CD14-positive monocyte (primary cell): ENCODE measurements at regions not wholly inside any gene's neighbourhood (a gene's known extent, or its start where the extent isn't known, plus 50 kb on each side); places are given as distances from the start of the nearest gene placed in this dataset.

Source experiments
- DNase-seq, 3 donors: peaks; one replicate each; pipeline ENCODE4 v3.0.0-alpha.2; 2011 to 2022
- H2AFZ ChIP-seq: 2 replicates; pipeline ENCODE4 v1.6.0; 2012; ENCODE audit warnings: mild to moderate bottlenecking, low read depth, low read length, inconsistent platforms; ENCODE audit not compliant: insufficient read depth, poor library complexity, severe bottlenecking
- H3K27ac ChIP-seq, 2 donors: 1 replicate in 1 of 2; 2 replicates in 1 of 2; pipeline ENCODE4 v1.5.1; 2012 to 2013; ENCODE audit warnings: low read length in 2 of 2, control low read depth in 1 of 2, inconsistent platforms in 1 of 2, low read depth in 1 of 2, mild to moderate bottlenecking in 1 of 2
- H3K27me3 ChIP-seq, 2 donors: one replicate each; pipeline versions ENCODE4 v1.6.0 to v1.6.1; 2011 to 2013; ENCODE audit warnings: low read length in 2 of 2; ENCODE audit not compliant: control insufficient read depth in 2 of 2, insufficient read depth in 2 of 2
- H3K36me3 ChIP-seq, 2 donors: replicated peaks in 1 of 2; 1 replicate in 1 of 2; 2 replicates in 1 of 2; pipeline versions ENCODE4 v1.5.1 to v1.6.1; 2012 to 2013; ENCODE audit warnings: low read length in 2 of 2, control low read depth in 1 of 2, inconsistent platforms in 1 of 2, mild to moderate bottlenecking in 1 of 2; ENCODE audit not compliant: insufficient read depth in 2 of 2, control insufficient read depth in 1 of 2
- H3K4me1 ChIP-seq, 2 donors: 1 replicate in 1 of 2; 2 replicates in 1 of 2; pipeline versions ENCODE4 v1.5.1 to v1.6.1; 2012 to 2013; ENCODE audit warnings: low read length in 2 of 2, control low read depth in 1 of 2, inconsistent platforms in 1 of 2, mild to moderate bottlenecking in 1 of 2, moderate library complexity in 1 of 2; ENCODE audit not compliant: insufficient read depth in 2 of 2, control insufficient read depth in 1 of 2
- H3K4me2 ChIP-seq: replicated peaks from 2 replicates; pipeline ENCODE3; 2012; ENCODE audit warnings: low read length, moderate library complexity, mild to moderate bottlenecking; ENCODE audit not compliant: poor library complexity, severe bottlenecking; ENCODE audit errors: extremely low read depth
- H3K4me3 ChIP-seq, 3 experiments: fragments of 200-600 bp in 1 of 3; sonication (generic) in 1 of 3; replicated peaks in 1 of 3; 1 replicate in 2 of 3; 2 replicates in 1 of 3; pipeline ENCODE4 v1.5.1; 2011 to 2013; ENCODE audit warnings: low read length in 3 of 3, mild to moderate bottlenecking in 3 of 3, control low read depth in 2 of 3, low read depth in 2 of 3, inconsistent platforms in 1 of 3, moderate library complexity in 1 of 3
- H3K79me2 ChIP-seq: 2 replicates; pipeline ENCODE4 v1.6.0; 2012; ENCODE audit warnings: mild to moderate bottlenecking, control low read depth, inconsistent platforms, low read length, moderate library complexity; ENCODE audit not compliant: insufficient read depth
- H3K9ac ChIP-seq: 2 replicates; pipeline ENCODE4 v1.6.0; 2017; ENCODE audit warnings: low read length, mild to moderate bottlenecking; ENCODE audit not compliant: insufficient read depth, poor library complexity, severe bottlenecking
- H3K9me3 ChIP-seq, 2 donors: replicated peaks in 1 of 2; 1 replicate in 1 of 2; 2 replicates in 1 of 2; pipeline versions ENCODE4 v1.5.1 to v1.6.1; 2012 to 2013; ENCODE audit warnings: low read length in 2 of 2, control low read depth in 1 of 2; ENCODE audit not compliant: control insufficient read depth in 1 of 2, insufficient read depth in 1 of 2
- H4K20me1 ChIP-seq: 2 replicates; pipeline ENCODE4 v1.6.0; 2012; ENCODE audit warnings: mild to moderate bottlenecking, low read length, control low read depth, moderate library complexity; ENCODE audit not compliant: insufficient read depth
- H3K27ac Mint-ChIP-seq, 7 donors: one replicate each; pipeline ENCODE4 v1.8.0; 2020; ENCODE audit warnings: mild to moderate bottlenecking in 7 of 7, mixed read lengths in 7 of 7, moderate library complexity in 6 of 7, inconsistent platforms in 2 of 7
- H3K27me3 Mint-ChIP-seq, 3 donors: one replicate each; pipeline ENCODE4 v1.8.0; 2021 to 2022; ENCODE audit warnings: low read depth in 3 of 3, mild to moderate bottlenecking in 3 of 3, mixed read lengths in 3 of 3, moderate library complexity in 3 of 3, inconsistent platforms in 1 of 3
- H3K36me3 Mint-ChIP-seq, 2 donors: one replicate each; pipeline ENCODE4 v1.8.0; 2020; ENCODE audit warnings: mixed read lengths in 2 of 2, inconsistent platforms in 1 of 2, mild to moderate bottlenecking in 1 of 2
- H3K4me1 Mint-ChIP-seq: one replicate; pipeline ENCODE4 v1.8.0; 2020; ENCODE audit warnings: mild to moderate bottlenecking, mixed read lengths
- H3K4me3 Mint-ChIP-seq, 2 donors: one replicate each; pipeline ENCODE4 v1.8.0; 2020; ENCODE audit warnings: mild to moderate bottlenecking in 2 of 2, mixed read lengths in 2 of 2, moderate library complexity in 1 of 2
- H3K9me3 Mint-ChIP-seq, 7 donors: one replicate each; pipeline ENCODE4 v1.8.0; 2020 to 2022; ENCODE audit warnings: mixed read lengths in 7 of 7, mild to moderate bottlenecking in 6 of 7, moderate library complexity in 6 of 7, inconsistent platforms in 2 of 7
- CTCF ChIP-seq: fragments of 200-600 bp; IDR thresholded peaks from one replicate; pipeline ENCODE4 v1.8.0; 2022; ENCODE audit warnings: antibody characterized with exemption, mild to moderate bottlenecking
- WGBS: methylation state at CpG from one replicate; pipeline ENCODE4 v1.1.5; 2013; ENCODE audit warnings: missing lambda C conversion rate; ENCODE audit not compliant: insufficient coverage; 5-methylcytosine and 5-hydroxymethylcytosine counted together
- intact Hi-C, 2 donors: fragments of 100-400 bp; cut with micrococcal nuclease; formaldehyde crosslinking; loops; one replicate each; pipeline versions ENCODE4 v1.15.0 to v1.15.1; 2023

- Histone ChIP-seq H3K4me2 (no peak overlapping the region), H3K79me2 (no peaks in the 10 kb centered on the region), H3K27me3 (no peaks in the 10 kb centered on the region), H3K9me3 (no peaks in the 10 kb centered on the region), H3K4me3 (no peak overlapping the region), H3K36me3 (no peaks in the 10 kb centered on the region), H4K20me1 (no peaks in the 10 kb centered on the region), H3K27ac (no peak overlapping the region), H3K9ac (no peak overlapping the region), H2AFZ (no peak overlapping the region), H3K4me1 (no peaks in the 10 kb centered on the region)
- Mint-ChIP-seq H3K4me3 (no peak overlapping the region), H3K9me3 (peaks cover 0 to 2% (median 0%) of the 10 kb centered on the region in 7 donors), H3K27ac (no peak overlapping the region), H3K27me3 (peaks cover 2 to 6% (median 4%) of the 10 kb centered on the region in 3 donors), H3K36me3 (no peaks in the 10 kb centered on the region), H3K4me1 (no peaks in the 10 kb centered on the region)
- no peak for TF ChIP-seq CTCF
- DNase-seq = no peak
- intact Hi-C loops = no loop called here
- 93% methylated on average over 5 of the region's 6 CpGs for WGBS
Measured at GRCh38 chr10:70942125-70942524, 53.8 kb upstream of the PCBD1 start.

- no peaks in the 10 kb centered on the region for H3K9me3 ChIP-seq
- no peak overlapping the region for H3K4me2 ChIP-seq
- Mint-ChIP-seq H3K4me1 (no peaks in the 10 kb centered on the region), H3K9me3 (peaks cover 0 to 2% (median 0%) of the 10 kb centered on the region in 7 donors), H3K36me3 (no peaks in the 10 kb centered on the region), H3K27me3 (peaks cover 2 to 6% (median 4%) of the 10 kb centered on the region in 3 donors), H3K4me3 (no peak overlapping the region), H3K27ac (no peak overlapping the region)
- H3K79me2 ChIP-seq = no peaks in the 10 kb centered on the region
- WGBS = 87% methylated on average over 3 of the region's 3 CpGs
- no peaks in the 10 kb centered on the region for H4K20me1 ChIP-seq
- no peak for TF ChIP-seq CTCF
- H3K9ac ChIP-seq = no peak overlapping the region
- H3K27me3 ChIP-seq = no peaks in the 10 kb centered on the region
- H3K4me1 ChIP-seq = no peaks in the 10 kb centered on the region
- DNase-seq = no peak
- H3K36me3 ChIP-seq = no peaks in the 10 kb centered on the region
- H2AFZ ChIP-seq = no peak overlapping the region
- no peak overlapping the region for H3K27ac ChIP-seq
- intact Hi-C loops = no loop called here
- H3K4me3 ChIP-seq = no peak overlapping the region
Measured at GRCh38 chr10:70942725-70943124, 54.4 kb upstream of the PCBD1 start.
